PFSK-1 (cell line): ENCODE measurements at regions not wholly inside any gene's neighbourhood (a gene's known extent, or its start where the extent isn't known, plus 50 kb on each side); places are given as distances from the start of the nearest gene placed in this dataset.
A peak's percentile ranks its signal among the peaks of the same experiment; 100 is the strongest.

ENCODE experiments used
- FOXP2 ChIP-seq: optimal IDR thresholded peaks from 2 replicates; pipeline ENCODE3; 2011; ENCODE audit warnings: borderline replicate concordance, control low read depth, inconsistent platforms; ENCODE audit not compliant: insufficient read depth; ENCODE audit errors: extremely low read length, extremely low read depth
- POLR2AphosphoS5 ChIP-seq: IDR thresholded peaks from 2 replicates; pipeline ENCODE4 v1.6.1; 2012; ENCODE audit warnings: low read depth, mild to moderate bottlenecking, control low read depth, low read length, moderate library complexity
- REST ChIP-seq, 2 experiments: IDR thresholded peaks; 2 replicates each; pipeline versions ENCODE4 v1.6.1 to v1.8.0; 2011 to 2012; ENCODE audit warnings: low read depth in 2 of 2, low read length in 2 of 2, control low read depth in 1 of 2, inconsistent platforms in 1 of 2, mild to moderate bottlenecking in 1 of 2, moderate library complexity in 1 of 2; ENCODE audit not compliant: insufficient read depth in 1 of 2
- SIN3A ChIP-seq: IDR thresholded peaks from 2 replicates; pipeline ENCODE4 v1.6.1; 2012; ENCODE audit warnings: mild to moderate bottlenecking, low read length, moderate library complexity, borderline replicate concordance; ENCODE audit not compliant: insufficient read depth
- TAF1 ChIP-seq: IDR thresholded peaks from 2 replicates; pipeline ENCODE4 v1.6.1; 2012; ENCODE audit warnings: low read length, control low read depth, borderline replicate concordance; ENCODE audit not compliant: insufficient read depth

- TF ChIP-seq POLR2AphosphoS5 (no peak), REST (IDR thresholded peaks at IDR 0.05; ENCODE audit: insufficient read depth in 1 of 2, low read depth in 2 of 2, low read length in 2 of 2) (no peak), TAF1 (no peak), SIN3A (0 out of 2 replicates have a peak, but pooled peaks have one; percentile 67), FOXP2 (no peak)
Observed at GRCh38 chr10:4450981-4451908, 374.8 kb upstream of the AKR1E2 start.

- TF ChIP-seq TAF1 = no peak
- no peak for TF ChIP-seq FOXP2
- TF ChIP-seq POLR2AphosphoS5 = no peak
- TF ChIP-seq SIN3A = no peak
- no peak for TF ChIP-seq REST (IDR thresholded peaks at IDR 0.05; ENCODE audit: insufficient read depth in 1 of 2, low read depth in 2 of 2, low read length in 2 of 2)
Observed at GRCh38 chr10:4450169-4450568, 375.8 kb upstream of the AKR1E2 start.

GRCh38 chr10:4448030-4448429 lies 378.0 kb upstream of the AKR1E2 start:
- no peak for TF ChIP-seq POLR2AphosphoS5
- TF ChIP-seq FOXP2 = no peak
- TF ChIP-seq TAF1 = no peak
- no peak for TF ChIP-seq REST (IDR thresholded peaks at IDR 0.05; ENCODE audit: insufficient read depth in 1 of 2, low read depth in 2 of 2, low read length in 2 of 2)
- no peak for TF ChIP-seq SIN3A

GRCh38 chr10:4443419-4443818 lies 382.6 kb upstream of the AKR1E2 start:
- TF ChIP-seq FOXP2 (no peak), SIN3A (no peak), TAF1 (no peak), REST (IDR thresholded peaks at IDR 0.05; ENCODE audit: insufficient read depth in 1 of 2, low read depth in 2 of 2, low read length in 2 of 2) (no peak), POLR2AphosphoS5 (no peak)
